Fibroblast of lung (primary cell): ENCODE measurements at regions not wholly inside any gene's neighbourhood (a gene's known extent, or its start where the extent isn't known, plus 50 kb on each side); places are given as distances from the start of the nearest gene placed in this dataset.

ENCODE experiments used
- DNase-seq, 2 donors: peaks; one replicate each; pipeline versions ENCODE4 v3.0.0 to v3.0.0-alpha.2; 2010; ENCODE audit warnings: low read depth in 2 of 2
- H2AFZ ChIP-seq: 2 replicates; pipeline ENCODE4 v1.5.1; 2012; ENCODE audit warnings: low read length, control low read depth, inconsistent platforms
- H3K27ac ChIP-seq: 2 replicates; pipeline ENCODE4 v1.5.1; 2011; ENCODE audit warnings: low read length, control low read depth; ENCODE audit not compliant: insufficient read depth
- H3K27me3 ChIP-seq: 2 replicates; pipeline ENCODE4 v1.5.1; 2011; ENCODE audit warnings: mild to moderate bottlenecking, low read length; ENCODE audit not compliant: control insufficient read depth, insufficient read depth
- H3K36me3 ChIP-seq: 2 replicates; pipeline ENCODE4 v1.5.1; 2011; ENCODE audit warnings: low read length; ENCODE audit not compliant: control insufficient read depth, insufficient read depth
- H3K4me1 ChIP-seq: 2 replicates; pipeline ENCODE4 v1.5.1; 2011; ENCODE audit warnings: low read length; ENCODE audit not compliant: control insufficient read depth, insufficient read depth; ENCODE audit errors: extremely low read depth
- H3K4me2 ChIP-seq: 2 replicates; pipeline ENCODE4 v1.5.1; 2011; ENCODE audit warnings: low read length, control low read depth; ENCODE audit not compliant: insufficient read depth; ENCODE audit errors: extremely low read depth
- H3K4me3 ChIP-seq, 4 experiments: fragments of 200-600 bp in 1 of 4; sonication (generic) in 1 of 4; replicated peaks in 1 of 4; 2 replicates each; pipeline ENCODE4 v1.5.1; 2011 to 2016; ENCODE audit warnings: low read length in 4 of 4, low read depth in 3 of 4, mild to moderate bottlenecking in 3 of 4, control low read depth in 2 of 4, inconsistent platforms in 1 of 4, mixed read lengths in 1 of 4; ENCODE audit not compliant: insufficient read depth in 1 of 4; ENCODE audit errors: control extremely low read depth in 1 of 4
- H3K79me2 ChIP-seq: 2 replicates; pipeline ENCODE4 v1.5.1; 2012; ENCODE audit warnings: mild to moderate bottlenecking, low read length, inconsistent platforms; ENCODE audit not compliant: control insufficient read depth, insufficient read depth
- H3K9ac ChIP-seq: 2 replicates; pipeline ENCODE4 v1.5.1; 2011; ENCODE audit warnings: mild to moderate bottlenecking, low read length, control low read depth; ENCODE audit not compliant: insufficient read depth
- H3K9me3 ChIP-seq: 2 replicates; pipeline ENCODE4 v1.5.1; 2012; ENCODE audit warnings: low read depth, low read length; ENCODE audit not compliant: control insufficient read depth, insufficient read depth
- H4K20me1 ChIP-seq: 2 replicates; pipeline ENCODE4 v1.5.1; 2011; ENCODE audit warnings: low read length; ENCODE audit not compliant: control insufficient read depth, insufficient read depth; ENCODE audit errors: extremely low read depth
- EZH2 ChIP-seq: IDR thresholded peaks from 2 replicates; pipeline ENCODE4 v1.5.1; 2012; ENCODE audit warnings: low read length, control low read depth, mild to moderate bottlenecking; ENCODE audit errors: missing control alignments
- TF ChIP-seq, protein P1 (sequence below), 2 donors: IDR thresholded peaks in 1 of 2; conservative IDR thresholded peaks in 1 of 2; 1 replicate in 1 of 2; 2 replicates in 1 of 2; pipeline ENCODE4 v1.5.1; 2011 to 2012; ENCODE audit warnings: low read length in 2 of 2, control low read depth in 1 of 2, inconsistent platforms in 1 of 2, low read depth in 1 of 2, mild to moderate bottlenecking in 1 of 2

DNA sequence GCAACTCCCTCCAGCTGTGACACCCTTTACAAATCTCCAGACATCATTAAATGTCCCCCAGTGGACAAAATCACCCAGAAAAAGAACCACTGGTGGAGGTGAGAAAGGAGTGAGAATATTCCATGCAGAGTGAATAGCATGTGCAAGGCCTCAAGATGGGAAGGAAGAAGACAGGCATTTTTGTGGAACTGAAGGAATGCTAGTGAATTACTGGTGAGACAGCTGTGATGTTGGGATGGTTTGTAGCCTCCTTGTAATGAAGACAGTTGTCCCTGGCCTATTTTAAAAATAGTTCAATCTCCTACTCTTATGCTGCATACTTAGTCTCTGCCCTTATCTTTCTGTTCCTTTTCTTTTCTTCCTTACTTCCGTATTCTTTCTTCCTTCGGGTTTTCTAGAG is 124.9 kb upstream of the RPS23 start:
- no peaks in the 10 kb centered on the region for H3K27me3 ChIP-seq
- H3K36me3 ChIP-seq = no peaks in the 10 kb centered on the region
- H3K9ac ChIP-seq = no peak overlapping the region
- no peaks in the 10 kb centered on the region for H3K9me3 ChIP-seq
- no peak overlapping the region for H2AFZ ChIP-seq
- peaks cover 6% of the 10 kb centered on the region for H3K4me1 ChIP-seq
- H3K4me3 ChIP-seq = no peak overlapping the region
- H3K79me2 ChIP-seq = no peaks in the 10 kb centered on the region
- no peak overlapping the region for H3K27ac ChIP-seq
- no peak for TF ChIP-seq EZH2
- TF ChIP-seq, protein P1, sequence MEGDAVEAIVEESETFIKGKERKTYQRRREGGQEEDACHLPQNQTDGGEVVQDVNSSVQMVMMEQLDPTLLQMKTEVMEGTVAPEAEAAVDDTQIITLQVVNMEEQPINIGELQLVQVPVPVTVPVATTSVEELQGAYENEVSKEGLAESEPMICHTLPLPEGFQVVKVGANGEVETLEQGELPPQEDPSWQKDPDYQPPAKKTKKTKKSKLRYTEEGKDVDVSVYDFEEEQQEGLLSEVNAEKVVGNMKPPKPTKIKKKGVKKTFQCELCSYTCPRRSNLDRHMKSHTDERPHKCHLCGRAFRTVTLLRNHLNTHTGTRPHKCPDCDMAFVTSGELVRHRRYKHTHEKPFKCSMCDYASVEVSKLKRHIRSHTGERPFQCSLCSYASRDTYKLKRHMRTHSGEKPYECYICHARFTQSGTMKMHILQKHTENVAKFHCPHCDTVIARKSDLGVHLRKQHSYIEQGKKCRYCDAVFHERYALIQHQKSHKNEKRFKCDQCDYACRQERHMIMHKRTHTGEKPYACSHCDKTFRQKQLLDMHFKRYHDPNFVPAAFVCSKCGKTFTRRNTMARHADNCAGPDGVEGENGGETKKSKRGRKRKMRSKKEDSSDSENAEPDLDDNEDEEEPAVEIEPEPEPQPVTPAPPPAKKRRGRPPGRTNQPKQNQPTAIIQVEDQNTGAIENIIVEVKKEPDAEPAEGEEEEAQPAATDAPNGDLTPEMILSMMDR (conservative IDR thresholded peaks at IDR 0.05 in 1 of 2, IDR thresholded peaks at IDR 0.05 in 1 of 2; ENCODE audit: low read depth in 1 of 2, low read length in 2 of 2) = no peak
- DNase-seq = no peak
- H3K4me2 ChIP-seq = no peak overlapping the region
- H4K20me1 ChIP-seq = no peaks in the 10 kb centered on the region

DNA sequence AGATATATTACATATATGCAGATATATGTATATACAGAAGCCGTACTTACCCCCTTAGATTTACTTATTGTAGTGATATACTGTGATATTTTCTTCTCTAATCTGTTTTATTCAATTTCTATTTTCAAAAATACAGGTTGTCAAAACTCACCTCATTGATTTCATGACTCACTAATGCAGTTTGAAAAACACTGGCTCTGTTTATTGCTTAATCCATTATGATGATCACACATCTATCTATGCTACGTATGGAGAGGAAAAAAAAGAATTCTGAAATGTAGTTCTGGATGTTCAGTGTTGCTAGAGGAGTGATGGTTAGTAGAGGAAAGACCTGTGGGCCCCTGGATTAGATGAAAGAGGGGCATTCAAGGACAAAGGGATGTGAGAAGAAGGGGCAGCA is 121.0 kb upstream of the RPS23 start:
- Histone ChIP-seq H3K9ac (no peak overlapping the region), H3K79me2 (no peaks in the 10 kb centered on the region), H3K4me2 (no peak overlapping the region), H3K9me3 (no peaks in the 10 kb centered on the region), H3K4me1 (peaks cover 3% of the 10 kb centered on the region), H4K20me1 (no peaks in the 10 kb centered on the region), H3K36me3 (no peaks in the 10 kb centered on the region), H3K27me3 (no peaks in the 10 kb centered on the region), H2AFZ (no peak overlapping the region), H3K27ac (no peak overlapping the region), H3K4me3 (no peak overlapping the region)
- no peak for DNase-seq
- TF ChIP-seq, protein P1 (conservative IDR thresholded peaks at IDR 0.05 in 1 of 2, IDR thresholded peaks at IDR 0.05 in 1 of 2; ENCODE audit: low read depth in 1 of 2, low read length in 2 of 2) = no peak
- TF ChIP-seq EZH2 = no peak

DNA sequence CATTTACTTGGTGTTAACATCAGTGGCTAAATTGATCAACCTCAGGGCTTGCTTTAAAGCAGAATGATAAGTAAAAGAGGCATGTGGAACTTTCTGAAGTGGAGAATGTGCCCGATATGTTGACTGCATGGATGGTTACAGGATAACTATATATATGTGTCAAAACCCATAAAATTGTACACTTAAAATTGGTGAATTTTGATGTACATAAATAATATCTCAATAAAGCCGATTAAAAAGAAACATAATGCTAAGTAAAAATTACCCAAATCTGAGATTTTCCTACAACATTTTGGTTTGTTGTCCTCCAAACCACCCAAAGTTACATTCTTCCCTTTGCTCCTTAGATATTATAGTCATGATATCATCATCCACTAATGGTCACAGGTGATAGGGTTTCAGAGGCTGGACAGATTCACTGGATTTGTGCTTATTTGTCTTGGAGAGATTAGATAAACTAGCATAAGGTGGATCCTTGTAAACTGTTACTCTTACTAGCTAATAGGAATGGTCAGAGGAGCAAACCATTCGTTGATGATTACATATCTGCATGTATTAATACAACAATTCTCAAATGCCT is 119.7 kb upstream of the RPS23 start:
- Histone ChIP-seq H3K79me2 (no peaks in the 10 kb centered on the region), H3K4me1 (peaks cover 3% of the 10 kb centered on the region), H3K9ac (no peak overlapping the region), H4K20me1 (no peaks in the 10 kb centered on the region), H2AFZ (no peak overlapping the region), H3K36me3 (no peaks in the 10 kb centered on the region), H3K27ac (no peak overlapping the region), H3K27me3 (no peaks in the 10 kb centered on the region), H3K4me3 (no peak overlapping the region), H3K9me3 (no peaks in the 10 kb centered on the region), H3K4me2 (no peak overlapping the region)
- TF ChIP-seq, protein P1 (conservative IDR thresholded peaks at IDR 0.05 in 1 of 2, IDR thresholded peaks at IDR 0.05 in 1 of 2; ENCODE audit: low read depth in 1 of 2, low read length in 2 of 2) = no peak
- no peak for TF ChIP-seq EZH2
- DNase-seq = peak in 1 of 2 donors; percentile 74
